ENCODE measurements at regions not wholly inside any gene's neighbourhood (a gene's known extent, or its start where the extent isn't known, plus 50 kb on each side); places are given as distances from the start of the nearest gene placed in this dataset.

DNA sequence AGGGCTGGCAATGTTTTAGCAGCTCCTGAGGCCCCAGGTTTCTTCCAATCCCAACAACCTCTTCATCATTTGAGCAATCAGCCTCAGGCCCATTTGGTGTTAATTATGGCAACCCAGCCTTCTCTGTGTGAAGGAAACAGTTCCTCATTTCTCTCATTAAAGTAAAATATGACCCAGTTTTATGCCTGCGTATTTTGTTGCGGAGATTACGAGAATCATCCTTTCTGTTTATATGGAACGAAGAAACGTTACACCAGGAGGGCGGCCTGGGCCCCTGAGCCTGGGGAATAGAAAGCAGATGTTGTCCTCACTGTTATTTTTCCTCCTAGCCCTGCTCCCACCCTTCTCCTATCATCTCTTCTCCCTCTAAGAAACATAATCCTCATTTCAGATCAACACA is 332.2 kb upstream of the USP24 start:
- no peak for DNase-seq

DNA sequence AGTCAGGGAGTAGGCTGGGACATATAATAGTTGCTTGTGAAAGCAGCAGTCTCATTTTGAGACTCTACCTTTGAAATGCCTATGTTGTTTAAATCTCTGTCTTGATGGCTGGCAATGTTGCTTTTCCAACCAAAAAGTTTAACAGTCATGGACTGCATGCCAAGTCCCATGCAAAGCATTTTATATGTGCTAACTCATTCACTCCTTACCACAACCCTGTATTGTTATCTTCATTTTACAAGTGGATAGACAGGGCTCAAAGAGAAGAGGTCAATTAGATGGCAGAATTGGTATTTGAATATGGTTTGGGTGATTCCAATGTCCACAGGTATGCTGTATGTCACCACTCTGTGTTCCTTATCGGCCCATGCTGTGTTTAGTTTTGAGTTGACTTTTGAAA is 331.4 kb upstream of the USP24 start:
- DNase-seq = no peak

DNA sequence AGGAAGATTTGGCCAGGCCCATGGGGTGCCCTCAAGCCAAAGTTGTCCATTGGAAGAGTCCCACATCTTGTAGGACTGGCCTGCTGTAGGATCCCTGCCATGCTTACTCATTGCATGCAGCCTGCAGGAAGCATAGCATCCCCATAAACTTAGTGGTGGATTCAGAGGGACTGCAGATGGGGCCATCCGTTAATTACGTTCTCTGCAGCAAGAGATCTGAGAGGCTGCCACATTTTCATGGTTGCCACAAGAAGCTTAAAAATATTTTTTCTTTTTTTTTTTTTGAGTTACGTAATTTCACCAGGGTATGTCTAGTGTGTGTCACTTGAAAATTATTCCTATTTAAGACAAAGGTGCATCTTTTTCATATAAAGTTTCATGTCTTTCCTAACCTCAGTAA is 329.7 kb upstream of the USP24 start:
- no peak for DNase-seq

DNA sequence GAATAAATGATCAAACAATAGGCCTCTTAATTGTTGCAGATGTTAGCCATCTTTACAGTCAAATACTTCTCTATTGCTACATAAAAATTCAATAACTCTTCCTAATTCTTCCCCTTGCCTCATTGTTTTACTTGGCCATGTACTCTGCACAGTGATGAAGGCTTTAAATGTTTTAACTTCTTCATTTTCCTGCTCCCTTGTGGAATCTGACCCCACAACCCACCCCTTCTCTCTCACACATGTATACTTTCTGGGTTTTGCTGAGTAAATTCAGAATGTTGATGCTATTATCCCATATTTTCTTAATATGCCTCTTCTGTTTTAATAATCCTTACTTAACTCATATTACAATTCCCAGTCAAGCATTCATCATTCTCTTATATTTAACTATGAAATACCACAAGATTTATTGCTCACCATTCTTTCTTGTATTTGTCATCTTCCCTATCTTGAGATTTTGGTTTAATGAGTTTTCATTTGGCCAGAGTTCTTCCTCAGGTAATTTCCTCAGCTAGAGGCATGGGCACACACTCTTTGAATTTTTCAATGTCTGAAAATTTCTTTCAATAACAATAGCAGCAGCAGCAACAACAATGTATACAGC is 327.8 kb upstream of the USP24 start:
- no peak for DNase-seq

DNA sequence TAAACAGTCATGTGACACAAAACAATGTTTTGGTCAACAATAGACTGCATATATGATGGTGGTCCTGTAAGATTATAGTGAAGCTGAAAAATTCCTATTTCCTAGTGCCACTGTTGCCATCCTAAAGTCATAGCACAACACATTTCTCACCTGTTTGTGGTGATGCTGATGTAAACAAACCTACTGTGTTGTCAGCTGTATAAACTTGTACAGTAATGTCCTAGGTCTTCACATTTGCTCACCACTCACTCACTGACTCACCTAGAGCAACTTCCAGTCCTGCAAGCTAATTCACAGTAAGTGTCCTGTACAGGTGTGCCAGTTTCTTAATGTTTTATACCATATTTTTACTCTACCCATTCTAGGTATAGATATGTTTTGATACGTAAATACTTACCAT is 326.1 kb upstream of the USP24 start:
- DNase-seq = no peak

DNA sequence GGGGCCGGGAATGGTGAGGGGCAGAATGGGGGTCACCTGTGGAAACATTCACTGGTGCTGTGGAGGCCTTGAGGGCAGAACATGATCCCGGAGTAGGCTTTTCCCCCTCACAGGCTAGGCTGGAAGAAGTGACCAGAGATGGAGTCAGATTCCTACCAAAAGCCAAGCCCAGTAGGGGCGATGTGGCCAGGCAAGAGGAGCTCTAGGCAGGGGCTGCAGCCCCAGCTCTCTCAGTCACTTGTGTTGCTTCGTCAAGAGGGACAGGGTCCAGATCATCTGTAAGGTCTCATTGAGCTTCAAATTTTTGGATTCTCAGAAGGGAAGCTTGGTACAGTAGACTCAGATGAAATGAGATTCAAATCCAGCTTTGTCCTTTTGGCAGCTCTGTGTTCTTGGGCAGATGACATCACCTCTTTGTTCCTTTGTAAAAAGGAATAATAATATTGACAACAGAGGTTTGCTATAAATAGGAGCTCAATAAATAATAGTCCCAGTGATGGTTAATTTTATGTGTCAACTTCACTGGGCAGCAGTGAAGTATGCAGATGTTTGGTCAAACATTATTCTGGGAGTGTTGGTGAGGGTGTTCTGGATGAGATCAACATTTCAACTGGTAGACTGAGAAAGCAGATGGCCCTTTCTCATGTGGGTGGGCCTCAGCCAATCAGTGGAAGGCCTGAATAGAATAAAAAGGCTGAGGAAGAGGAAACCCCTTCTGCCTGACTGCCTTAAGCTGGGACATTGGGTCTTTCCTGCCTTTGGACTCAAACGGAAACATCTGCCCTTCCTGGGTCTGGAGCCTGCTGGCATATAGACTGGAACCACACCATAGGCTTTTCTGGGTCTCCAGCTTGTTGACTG is 324.7 kb upstream of the USP24 start:
- no peak for DNase-seq

DNA sequence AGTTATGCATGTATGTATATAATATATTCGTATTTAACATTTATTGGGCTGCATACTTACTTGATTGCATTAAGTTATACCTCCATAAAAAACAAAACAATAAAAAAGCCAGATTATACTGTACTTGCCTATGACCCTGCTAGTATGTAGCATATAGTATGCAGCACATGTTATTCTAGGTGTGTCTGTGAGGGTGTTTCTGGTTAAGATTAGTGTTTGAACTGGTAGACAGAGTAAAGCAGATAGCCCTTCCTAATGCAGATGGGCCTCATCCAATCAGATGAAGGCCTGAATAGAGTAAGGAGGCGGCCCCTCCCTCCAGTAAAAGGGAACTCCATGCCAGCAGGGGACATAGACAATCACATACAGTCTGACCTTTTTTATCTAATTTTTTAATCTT is 323.3 kb upstream of the USP24 start:
- no peak for DNase-seq

DNA sequence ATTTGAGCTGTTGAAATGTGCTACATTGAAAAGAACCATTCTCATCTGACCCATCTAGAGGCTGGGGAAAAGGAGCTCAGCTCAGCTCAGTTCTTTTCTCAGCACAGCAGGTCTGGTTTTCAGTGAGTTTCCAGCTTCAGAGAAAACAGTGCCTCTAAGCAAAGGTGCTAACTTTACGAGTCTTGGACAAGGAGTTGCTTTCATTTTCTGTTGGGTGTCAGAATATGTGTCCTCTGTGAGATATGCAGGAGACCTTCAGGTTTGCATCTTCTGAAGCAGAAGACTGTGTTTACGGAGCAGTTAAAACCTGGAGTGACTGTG is 321.3 kb upstream of the USP24 start:
- no peak for DNase-seq

DNA sequence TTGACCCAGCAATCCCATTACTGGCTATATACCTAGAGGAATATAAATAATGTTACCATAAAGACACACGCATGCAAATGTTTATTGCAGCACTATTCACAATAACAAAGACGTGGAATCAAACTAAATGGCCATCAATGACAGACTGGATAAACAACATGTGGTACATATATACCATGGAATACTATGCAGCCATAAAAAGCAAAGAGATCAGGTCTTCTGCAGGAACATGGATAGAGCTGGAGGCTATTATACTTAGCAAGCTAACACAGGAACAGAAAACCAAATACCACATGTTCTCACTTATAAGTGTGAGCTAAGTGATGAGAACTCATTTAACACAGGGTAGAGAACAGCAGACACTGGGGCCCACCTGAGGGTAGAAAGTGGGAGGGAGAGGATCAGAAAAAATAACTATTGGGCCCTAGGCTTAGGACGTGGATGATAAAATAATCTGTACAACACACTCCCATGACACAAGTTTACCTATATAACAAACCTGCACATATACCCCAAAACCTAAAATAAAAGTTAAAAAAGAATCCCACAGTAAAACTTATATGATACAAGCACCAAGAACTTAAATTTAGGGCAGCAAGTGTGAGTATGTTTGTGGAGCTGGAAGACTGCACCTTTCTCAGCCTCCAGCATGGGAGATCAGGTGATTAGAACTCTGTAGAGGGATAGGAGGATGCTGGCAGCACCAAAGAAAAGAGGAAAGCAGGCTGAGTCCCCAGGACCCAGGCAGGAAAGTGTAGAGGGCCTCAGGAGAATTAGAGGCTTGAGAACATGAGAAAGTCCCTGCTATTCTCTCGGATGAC is 320.8 kb upstream of the USP24 start:
- no peak for DNase-seq

DNA sequence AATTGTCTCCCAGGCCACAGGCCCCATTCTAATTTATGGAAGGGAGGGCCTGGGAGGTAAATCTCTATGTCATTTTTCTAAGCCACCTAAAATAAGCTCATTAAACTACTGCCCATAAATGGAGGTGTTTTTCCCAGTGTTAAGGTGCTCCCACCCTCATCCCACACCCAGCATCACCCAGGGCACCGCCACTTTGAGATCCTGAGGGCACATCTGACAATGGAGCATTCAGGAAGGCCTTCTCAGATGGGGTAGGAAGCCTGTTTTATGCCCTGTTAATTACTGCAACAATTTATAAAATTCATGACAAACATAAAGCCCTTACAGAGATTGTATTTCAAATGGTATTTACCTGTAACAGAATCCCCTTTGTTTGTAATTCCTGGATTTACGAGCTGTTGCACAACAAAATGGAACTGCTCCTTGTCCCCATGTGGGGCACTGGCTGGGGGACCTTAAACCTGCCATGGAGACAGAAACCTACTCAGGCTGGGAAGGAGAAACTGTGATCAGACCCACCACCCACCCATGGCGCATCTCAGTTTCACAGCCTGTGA is 319.5 kb upstream of the USP24 start:
- peak; percentile 20 for DNase-seq

DNA sequence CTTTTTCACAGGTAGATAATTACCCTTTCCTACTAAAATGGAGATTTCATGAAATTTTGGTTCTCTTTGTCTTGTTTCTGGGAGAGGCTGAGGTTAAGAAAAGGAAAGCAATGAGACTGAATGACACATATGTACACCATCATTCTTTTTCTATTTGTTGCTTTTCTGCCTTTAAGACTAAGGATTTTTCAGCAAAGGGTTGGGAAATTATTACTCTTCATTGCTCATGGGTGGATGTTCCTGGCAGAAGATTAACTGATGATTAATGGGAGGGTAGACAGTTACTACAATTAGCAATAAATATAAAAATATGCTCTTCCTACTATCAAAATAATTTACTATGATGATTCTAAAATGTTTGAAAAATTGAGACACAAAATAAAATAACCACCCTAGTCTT is 316.5 kb upstream of the USP24 start:
- no peak for DNase-seq

DNA sequence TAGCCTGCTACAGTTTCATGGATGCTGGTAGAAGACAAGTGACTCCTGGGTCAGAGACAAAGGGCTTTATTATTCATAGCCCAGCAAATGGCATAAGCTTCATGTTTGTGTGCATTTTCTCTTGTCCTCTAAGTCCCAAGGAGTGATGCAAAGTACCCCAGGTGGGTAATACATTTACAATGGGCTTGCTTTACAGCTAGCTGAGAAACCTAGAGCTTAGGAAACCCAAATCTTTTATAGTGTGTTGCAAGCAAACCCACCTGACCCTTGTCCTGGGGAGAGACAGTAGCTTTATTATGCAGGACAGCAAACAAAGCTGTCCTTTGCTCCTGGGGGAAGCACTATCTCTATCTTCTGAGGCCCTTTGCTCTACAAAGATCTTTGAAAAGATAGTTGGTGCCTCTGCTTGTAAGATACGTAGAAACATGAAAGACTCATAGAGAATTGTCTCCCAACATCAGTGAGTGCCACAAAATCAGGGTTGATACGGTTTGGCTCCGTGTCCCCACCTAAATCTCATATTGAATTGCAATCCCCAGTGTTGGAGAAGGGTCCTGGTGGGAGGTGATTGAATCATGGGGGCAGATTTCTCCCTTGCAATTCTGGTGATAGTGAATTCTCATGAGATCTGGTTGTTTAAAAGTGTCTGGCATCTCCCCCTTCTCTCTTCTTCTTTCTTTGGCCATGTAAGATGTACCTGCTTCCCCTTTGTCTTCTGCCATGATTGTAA is 315.8 kb upstream of the USP24 start:
- DNase-seq = no peak

DNA sequence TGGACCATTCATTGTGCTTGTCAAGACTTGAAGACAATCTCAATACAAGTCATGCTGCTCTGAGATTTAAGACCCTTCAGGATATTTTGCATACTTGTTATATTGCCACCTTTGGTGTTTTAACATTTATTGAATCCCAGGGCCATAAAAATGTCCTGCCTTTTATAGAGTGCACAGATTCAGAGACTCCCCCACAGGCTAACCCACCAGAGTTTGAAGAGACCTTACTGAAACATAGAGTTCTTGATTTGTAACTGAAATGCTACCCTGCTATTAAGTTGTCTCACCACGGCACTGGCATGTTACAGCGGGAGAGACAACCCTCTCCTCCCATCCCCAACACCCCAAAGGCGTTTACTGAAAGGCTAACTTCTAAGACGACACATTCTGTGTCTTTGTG is 313.9 kb upstream of the USP24 start:
- DNase-seq = no peak

DNA sequence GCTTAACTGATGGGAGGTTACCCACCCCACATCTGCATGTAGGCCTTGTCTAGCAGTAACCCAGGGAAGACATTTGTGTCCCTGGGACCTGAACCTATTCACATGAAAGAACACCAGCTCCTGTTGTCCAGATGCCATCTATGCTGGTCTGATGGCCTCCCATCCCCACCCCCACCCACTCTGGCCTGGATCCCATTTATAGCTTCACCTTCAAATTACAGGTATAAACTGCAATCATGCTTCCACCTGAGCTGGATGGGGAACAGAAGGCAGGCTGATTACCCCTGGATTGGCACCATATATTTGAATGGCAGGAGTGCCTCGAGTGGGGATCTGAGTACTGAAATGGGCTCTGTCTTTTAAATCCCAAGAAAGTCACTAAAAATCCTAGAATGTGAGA is 312.7 kb upstream of the USP24 start:
- no peak for DNase-seq

DNA sequence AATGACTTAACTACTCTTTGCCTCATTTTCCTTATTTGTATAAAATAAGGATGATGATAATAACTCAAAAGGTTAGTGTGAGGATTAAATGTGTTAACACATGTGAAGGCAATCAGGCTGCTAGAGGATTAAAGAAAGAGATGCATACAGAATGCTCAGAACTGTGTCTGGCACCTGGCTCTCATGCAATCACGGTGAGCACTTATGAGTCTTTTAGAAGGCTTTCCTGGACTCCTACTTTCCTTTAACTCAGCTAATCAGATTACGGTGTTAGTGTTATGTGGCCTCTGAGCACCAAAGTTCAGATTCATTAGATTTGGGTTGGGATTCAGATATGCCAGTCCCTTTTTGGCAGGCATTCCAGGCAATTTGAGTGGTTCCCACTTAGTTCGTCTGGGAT is 311.6 kb upstream of the USP24 start:
- DNase-seq = no peak

DNA sequence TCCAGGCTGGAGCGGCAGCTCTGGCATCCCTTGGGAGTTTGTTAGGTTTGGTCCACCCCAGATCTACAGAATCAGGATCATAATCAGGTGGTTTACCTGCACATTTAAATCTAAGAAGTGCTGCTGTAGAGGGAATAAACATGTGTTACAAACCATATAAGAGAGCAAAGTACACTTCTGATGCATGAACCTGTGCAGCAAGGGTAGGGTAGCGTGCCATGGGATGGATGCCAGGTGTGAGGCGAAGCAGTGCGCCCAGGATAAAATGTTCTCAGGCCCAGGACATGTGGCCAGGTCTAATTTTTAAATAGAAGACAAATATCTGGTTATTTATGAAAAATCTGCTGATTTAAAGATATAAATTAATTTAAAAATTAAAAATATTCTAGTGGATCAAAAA is 308.8 kb upstream of the USP24 start:
- no peak for DNase-seq

DNA sequence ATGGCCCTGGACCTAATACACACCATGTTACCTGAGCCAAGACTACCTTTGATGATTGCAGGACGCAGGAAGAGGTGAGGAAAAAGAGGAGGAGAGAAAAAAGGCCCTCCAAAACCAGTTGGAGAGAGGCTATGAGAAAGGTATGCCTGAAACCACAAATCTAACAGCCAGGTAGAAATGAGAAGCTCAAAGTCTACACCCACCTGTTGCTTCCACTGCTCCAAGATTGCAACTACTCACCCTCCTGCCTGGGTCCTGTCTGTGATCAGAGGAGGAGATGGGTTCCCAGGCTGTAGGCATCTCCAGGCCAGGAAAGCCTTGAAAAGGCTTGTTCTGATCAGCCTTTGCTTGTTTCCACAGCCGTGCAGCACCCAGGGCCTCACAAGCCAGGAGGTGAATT is 307.8 kb upstream of the USP24 start:
- no peak for DNase-seq

DNA sequence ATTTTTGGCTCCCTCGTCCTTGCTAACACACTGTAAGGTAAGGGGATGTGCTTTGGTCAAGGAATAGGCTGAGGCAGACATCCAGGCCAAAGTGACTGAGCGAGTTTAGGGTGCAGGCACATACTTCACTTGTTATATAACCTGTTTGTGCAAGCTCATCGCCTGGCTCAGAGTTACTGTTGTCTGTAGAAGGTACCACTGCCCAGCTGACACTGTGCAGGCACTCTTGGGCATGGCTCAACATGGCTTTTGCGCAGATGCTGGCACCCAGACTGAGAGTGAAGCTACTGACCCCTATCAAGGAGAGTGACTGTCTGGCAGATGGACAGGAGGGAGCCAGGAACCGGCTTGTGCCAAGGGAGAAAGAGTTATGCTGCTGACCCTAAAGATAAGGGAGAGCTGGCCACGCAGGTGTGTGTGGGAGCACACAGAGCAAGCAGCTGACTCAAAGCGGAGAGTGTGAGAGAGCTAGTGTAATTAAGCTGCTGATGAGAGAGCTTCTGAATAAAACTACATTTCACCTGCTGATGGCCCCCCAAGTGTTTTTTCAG is 307.3 kb upstream of the USP24 start:
- no peak for DNase-seq

DNA sequence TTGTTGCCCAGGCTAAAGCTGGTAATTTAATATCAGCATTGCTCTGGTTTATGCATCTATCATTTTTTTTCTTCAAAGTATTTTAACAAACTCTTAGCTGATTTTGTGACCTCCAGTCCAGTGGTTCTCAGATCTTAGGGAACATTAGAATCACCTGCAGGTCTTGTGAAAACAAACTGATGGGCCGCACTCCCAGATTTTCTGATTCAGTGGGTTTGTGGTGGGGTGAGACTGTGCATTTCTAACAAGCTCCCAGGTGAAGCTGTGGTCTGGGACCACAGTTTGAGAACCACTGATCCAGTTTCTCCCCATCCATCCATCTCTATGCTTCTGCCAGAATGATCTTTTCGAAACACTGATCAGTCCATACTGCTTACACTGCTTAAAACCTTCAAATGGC is 305.7 kb upstream of the USP24 start:
- DNase-seq = no peak

DNA sequence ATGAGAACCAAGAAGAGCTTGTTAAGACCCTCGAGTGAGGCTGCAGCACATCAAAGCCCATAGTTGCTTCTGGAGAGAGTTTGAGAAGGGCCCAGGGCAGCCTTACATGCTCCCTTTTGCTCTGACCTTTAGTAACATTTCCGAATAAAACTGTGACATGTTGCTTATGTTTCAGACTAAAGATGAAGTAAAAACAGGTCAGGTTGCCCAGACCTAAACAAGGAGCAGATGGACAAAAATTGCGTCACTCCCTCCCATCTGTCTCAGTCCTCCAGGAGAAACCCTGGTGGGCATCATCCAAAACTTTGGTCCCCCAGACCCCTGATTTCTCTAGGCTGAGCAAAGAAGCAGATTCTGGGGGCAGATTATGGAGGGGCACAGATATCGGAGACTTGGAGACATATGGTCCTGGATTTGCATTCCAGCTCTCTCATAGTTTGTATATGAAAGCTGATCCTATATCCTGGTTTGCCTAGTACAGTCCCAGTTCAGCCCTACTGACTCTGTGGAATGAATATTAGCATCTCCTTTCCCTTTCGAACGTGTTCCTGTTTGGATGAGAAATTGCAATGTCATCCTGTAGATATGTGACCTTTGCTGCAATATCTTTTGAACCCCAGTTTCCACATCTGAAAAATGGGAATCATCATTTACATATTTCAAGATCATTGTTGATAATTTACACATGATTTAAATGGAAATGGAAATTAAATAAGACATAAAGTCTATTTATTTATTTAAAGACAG is 304.9 kb upstream of the USP24 start:
- no peak for DNase-seq

DNA sequence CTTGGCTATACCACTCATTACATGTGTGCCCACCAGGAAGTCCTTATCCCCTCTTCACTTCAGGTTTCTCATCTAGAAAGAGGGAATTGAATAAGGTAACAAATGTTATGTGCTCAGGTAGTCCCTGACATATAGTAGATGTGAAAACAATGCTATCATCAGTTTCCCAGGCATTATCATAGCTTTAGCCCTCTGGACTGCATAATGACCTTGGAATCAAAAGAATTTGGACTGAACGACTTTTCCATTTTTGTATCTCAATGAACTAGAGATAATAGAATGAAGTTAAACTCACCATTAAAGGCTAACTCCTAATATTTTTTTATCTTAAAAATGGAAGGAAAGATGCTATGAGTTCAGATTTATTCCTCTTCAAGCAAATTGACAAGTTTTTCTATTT is 304.1 kb upstream of the USP24 start:
- DNase-seq = no peak

DNA sequence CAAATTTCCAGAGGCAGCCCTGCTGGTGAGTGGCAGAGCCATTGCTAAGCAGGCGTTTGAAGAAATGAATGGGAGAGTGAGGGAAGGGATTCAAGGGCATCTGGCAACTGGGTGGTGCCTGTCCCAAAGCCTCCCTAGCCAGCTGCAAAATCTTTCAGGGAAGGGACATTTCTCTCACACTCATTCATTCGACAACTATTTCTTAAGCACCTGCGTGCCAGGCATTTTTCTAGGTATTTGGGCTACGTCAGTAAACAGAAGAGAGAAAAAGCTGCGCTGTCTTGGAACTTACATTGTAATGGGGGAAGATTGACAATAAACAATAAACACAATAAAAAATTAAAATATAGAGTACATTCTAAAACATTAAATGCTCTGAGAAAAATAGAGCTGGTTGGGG is 301.9 kb upstream of the USP24 start:
- DNase-seq = no peak

Data from NCI-H69 (cell line).